ENCODE measurements at regions not wholly inside any gene's neighbourhood (a gene's known extent, or its start where the extent isn't known, plus 50 kb on each side); places are given as distances from the start of the nearest gene placed in this dataset.
"Not testable (repeated sequence)": the region's sequence is repeated elsewhere in the genome, so short reads cannot be mapped to it uniquely, and the experiment has no call there.

DNA sequence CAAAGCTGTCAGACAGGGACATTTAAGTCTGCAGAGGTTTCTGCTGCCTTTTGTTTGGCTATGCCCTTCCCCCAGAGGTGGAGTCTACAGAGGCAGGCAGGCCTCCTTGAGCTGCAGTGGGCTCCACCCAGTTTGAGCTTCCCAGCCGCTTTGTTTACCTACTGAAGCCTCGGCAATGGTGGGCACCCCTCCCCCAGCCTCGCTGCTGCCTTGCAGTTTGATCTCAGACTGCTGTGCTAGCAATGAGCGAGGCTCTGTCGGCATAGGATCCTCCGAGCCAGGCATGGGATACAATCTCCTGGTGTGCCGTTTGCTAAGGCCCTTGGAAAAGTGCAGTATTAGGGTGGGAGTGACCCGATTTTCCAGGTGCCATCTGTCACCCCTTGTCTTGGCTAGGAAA, 149.4 kb upstream of the PGRMC2 start:
- not testable (repeated sequence) for DNase-seq

DNA sequence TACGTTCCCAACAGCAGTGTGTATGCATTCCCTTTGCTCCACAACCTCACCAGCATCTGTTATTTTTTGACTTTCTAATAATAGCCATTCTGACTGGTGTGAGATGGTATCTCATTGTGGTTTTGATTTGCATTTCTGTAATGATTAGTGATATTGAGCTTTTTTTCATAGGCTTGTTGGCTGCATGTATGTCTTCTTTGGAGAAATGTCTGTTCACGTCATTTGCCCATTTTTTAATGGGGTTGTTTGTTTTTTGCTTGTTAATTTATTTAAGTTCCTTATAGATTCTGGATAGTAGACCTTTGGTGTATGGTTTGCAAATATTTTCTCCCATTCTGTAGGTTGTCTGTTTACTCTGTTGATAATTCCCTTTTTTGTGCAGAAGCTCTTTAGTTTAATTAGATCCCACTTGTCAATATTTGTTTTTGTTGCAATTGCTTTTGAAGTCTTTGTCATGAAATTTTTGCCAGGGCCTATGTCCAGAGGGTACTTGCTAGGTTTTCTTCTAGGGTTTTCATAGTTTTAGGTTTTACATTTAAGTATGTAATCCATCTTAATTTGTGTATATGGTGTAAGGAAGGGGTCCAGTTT, 141.5 kb upstream of the PGRMC2 start:
- not testable (repeated sequence) for DNase-seq

DNA sequence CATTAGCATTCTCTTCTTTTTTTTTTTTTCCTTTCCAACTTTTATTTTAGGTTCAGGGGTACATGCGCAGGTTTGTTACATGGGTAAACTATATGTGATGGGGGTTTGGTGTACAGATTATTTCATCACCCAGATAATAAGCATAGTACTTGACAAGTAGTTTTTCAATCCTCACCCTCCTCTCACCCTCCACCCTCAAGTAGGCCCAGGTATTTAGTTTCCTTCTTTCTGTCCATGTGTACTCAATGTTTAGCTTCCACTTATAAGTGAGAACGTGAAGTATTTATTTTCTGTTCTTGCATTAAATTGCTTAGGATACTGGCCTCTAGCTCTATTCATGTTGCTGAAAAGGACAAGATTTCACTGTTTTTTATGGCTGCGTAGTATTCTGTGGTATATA, 140.8 kb upstream of the PGRMC2 start:
- DNase-seq: no peak

DNA sequence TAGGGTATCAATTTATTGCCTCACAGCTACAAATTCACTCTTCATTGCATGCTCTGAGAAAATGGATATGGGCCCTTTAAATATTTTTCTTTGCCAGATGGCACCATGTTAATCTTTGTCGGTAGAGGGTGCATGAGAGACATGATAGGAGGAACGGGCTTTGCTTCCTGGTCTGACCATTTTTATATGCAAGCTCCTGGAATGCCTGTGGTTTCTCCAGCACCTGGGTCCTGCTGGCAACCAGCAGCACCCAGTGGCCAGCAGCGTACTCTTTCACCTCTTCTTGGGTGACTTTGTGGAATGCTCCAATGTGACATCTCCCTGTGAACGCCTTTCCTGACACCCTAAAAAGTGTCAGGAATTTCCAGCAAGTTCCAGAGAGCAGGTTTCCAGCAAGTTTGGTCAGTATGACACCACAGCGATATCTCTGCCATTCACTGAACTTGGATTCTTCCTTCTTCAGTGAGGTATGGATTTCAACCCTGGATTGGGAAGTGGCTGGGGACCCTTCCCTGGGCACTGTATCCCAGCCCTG, 140.3 kb upstream of the PGRMC2 start:
- no peak for DNase-seq

DNA sequence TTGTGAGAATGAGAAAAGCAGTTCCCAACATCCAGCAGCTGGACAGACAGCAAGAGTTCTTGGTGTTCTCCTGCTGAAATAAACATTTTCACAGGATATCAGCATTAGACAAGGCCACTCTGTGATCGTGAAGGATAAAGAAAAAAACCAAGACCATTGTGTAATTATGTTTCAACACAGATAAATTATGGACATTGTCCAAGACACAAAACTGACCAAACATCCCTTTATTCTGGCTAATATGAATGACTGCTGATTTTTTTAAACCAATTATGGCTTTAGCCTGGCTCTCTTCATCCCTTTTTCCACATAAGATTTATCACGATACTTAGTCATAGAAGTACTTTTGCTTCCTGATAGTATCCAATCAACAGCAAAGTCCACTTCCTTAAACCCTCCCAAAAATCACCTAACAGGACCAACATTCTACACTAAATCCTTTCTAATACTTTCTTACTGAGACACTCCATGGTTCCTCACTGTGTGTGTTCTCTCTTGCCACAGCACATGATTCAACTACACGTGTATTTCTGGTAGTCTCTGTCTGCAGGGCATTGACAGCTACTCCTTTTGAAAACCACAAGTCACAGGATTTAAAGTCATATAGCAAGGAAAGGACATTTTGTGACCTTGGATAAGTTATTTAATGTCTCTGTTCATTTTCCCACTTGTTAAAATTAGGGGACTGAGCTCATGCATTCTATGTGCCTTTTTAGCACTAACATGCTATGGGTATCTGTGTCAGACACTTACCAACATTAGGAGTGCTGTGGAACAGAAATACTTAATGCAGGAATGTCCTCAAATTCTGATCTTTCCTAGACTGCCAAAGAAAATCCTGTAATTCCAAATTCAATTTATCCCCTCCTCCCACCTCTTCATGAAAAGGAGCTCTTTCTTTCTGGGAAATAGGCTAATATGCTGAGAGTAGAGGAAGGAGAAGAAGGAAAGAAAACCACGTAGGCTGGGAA, 137.2 kb upstream of the PGRMC2 start:
- DNase-seq: no peak

DNA sequence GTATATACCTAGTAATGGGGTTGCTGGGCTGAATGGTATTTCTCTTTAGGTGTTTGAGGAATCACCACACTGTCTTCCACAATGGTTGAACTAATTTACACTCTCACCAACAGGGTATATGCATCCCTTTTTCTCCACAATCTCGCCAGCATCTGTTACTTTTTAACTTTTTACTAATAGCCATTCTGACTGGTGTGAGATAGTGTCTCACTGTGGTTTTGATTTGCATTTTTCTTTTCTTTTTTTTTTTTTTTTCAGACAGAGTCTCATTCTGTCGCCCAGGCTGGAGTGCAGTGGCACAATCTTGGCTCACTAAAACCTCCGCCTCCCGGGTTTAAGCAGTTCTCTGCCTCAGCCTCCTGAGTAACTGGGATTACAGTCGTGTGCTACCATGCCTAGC, 134.7 kb upstream of the PGRMC2 start:
- DNase-seq: not testable (repeated sequence)

DNA sequence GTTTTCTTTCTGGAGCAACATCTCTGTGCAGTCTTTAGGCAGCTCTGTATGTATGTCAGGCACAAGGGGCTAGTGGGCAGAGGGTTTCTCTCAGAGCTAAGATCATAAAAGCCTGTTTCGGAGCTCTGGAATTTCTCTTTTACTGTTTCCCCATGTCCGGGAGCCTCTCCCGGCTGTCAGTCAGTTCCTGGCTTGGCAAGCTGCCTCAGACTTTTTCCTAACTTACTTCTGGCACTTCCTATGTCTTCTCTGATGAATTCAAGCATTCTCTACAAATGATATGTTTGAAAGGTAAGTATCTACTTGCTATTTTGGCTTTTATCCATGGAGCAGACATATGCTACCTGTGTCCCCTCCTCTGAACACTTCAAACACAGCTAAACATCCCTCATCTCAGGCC, 129.3 kb upstream of the PGRMC2 start:
- no peak for DNase-seq

DNA sequence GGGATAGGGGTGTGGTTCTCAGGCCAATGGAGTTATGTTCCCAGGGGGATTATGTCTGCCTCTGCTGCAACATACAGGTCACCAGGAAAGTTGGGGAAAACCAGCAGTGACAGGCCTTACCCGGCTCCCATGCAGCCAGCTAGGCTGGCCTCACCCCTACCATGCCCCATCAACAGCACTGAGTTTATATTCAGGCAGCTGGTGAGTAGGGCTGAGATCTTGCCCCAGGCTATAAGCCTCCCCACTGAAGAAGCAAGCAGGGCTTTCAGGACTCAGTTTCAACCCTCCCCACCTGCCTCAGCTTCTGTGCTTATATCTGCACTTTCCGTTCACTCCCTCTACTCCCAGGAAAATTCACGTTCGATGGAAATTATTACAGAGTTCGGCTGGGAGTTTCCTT, 122.4 kb upstream of the PGRMC2 start:
- DNase-seq: no peak

DNA sequence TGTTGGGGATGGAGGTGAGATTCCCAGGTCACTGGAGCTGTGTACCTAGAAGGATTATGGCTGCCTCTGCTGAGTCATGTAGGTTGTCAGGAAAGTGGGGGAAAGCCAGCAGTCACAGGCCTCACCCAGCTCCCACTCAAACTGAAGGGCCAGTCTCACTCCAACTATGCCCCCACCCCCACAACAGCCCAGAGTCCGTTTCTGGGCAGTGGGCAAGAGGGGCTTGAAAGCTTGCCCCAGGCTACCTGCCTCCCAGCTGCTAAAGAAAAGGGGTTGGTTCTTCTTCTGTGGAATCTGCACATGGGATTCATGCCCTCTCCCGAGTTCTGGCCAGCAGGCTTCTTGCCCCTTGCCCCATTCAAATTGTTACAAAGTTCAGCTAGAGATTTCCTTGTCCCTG, 116.0 kb upstream of the PGRMC2 start:
- DNase-seq: no peak

DNA sequence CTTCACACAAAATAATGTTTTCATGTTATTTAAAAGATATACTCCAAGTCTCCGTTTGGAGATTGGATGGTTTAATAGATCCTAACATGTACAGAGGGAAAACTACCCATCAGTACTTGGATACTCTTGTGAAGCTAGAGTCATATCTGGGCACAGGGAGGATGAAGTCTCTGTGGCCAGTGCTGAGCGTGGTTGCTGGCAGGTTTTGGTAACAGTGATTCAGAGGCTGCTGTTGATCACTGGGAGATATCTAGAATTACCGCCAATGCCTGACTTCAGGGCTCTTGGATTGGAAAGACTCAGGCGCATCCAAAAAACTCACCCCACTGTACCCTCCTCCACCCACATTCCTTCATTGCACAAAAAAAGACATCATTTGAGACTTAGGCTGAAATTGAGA, 107.2 kb upstream of the PGRMC2 start:
- DNase-seq: no peak

DNA sequence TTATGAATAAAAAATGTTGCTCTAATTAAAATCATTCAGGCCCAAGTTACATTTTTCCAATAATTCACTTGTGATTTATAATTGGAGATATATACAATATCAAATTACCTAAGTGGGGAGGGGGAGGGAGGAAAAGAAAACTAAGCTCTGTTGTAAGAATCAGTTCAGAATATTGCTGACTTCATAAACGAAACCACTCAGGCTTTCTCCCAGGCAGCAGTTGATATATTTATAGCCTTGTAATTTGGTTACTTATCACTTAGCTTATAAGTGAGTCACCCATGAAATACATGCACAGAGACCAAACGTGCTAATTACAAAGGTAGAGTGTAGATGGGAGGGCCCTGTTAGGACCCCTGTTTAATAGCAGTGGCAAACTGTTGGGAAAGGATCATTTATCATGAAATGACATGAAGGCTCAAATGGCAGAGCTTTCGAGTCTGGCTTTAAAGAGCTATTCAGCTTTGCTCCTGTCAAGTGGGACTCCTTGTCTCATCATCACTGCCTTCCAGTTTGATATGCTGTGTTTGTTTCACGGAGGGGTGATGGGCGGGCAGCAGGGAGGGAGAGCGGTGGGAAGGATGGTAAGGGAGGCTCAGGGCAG, 105.6 kb upstream of the PGRMC2 start:
- DNase-seq: no peak

DNA sequence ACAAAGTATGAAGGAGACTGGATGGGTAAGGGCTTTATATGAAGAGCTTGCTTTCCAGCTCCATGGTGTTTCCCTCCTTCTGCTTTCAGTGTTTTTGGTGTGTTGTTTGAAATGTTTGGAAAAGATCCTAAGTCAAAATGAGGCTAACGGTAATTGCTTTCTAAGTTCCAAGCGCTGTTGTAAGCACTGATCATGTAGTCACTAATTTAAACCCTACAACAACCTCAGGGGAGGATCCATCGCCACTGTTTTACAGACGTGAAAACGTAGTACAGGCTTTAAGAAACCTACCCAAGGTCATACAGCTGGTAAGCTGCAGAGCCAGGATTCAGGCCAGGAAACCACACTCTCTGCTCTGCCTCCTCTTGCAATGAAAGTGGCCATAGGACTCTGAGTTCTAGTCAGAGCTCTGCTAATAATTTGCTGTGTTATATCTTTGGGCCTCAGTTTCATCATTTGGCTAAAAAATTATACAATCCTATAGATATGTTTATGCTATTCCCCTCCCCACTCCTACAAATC, 102.9 kb upstream of the PGRMC2 start:
- DNase-seq: no peak

DNA sequence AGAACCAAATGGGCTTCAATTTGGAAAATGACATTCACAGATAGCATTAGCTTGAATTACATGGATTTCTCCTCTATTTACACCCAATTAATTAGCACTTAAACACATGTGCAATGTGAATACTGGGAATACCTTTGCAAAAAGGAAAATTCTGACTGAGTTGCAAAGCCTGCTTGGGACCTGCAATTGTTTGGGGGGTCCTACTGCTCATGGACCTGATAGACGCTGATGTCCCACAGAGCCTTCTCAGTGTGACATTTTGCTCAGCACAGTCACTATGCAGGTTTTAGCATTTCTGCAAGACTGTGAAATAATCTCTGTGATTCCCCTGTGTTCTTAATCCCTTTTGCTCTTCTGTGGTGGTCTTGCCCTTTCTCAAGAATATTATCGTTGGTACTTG, 101.2 kb upstream of the PGRMC2 start:
- DNase-seq: no peak

DNA sequence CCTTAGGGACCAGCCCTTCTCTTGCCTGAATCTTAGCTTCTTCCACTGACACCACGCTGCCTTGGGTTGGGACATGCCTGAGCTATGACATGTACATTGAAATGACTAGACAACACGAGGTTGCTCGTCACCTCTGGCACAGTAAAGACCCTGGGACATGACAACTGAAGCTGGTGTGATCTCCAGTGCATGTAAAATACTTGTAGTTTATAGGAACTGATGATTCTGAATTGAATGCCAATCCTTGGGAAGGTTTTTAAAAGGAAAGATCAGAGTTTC, 100.7 kb upstream of the PGRMC2 start:
- no peak for DNase-seq

DNA sequence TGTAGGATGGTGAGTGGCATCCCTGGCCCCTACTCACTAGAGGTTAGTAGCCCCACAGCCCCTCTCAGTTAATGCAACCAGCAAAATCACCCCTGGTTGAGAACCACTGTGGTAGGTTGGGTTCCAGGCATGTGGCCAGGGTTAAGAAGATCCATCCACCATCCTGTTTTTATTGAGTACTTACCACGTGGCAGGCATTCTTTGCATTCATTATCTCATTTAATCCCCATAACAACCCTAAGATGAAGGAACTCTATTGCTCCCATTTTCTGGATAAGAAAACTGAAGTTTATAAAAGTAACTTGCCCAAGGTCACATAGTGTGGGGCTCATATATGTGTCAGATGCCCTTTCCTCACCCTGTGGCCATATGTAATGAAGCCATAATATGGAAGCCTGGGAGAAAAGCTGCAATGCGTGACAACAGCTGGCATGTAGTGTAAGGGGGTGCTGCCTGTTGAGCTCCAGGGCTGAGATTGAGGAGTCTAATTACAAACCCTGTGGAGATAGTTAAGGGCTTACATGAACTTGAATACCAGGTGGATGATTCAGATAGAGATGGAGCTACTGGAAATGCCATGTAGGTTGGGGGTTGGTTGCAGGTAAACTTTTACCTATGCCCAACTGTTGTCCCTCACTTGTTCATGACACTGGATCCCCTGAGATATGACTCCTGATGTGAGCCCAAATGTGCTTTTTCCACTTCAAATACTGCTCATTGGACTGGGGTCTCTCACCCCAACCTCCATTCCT, 100.2 kb upstream of the PGRMC2 start:
- no peak for DNase-seq

DNA sequence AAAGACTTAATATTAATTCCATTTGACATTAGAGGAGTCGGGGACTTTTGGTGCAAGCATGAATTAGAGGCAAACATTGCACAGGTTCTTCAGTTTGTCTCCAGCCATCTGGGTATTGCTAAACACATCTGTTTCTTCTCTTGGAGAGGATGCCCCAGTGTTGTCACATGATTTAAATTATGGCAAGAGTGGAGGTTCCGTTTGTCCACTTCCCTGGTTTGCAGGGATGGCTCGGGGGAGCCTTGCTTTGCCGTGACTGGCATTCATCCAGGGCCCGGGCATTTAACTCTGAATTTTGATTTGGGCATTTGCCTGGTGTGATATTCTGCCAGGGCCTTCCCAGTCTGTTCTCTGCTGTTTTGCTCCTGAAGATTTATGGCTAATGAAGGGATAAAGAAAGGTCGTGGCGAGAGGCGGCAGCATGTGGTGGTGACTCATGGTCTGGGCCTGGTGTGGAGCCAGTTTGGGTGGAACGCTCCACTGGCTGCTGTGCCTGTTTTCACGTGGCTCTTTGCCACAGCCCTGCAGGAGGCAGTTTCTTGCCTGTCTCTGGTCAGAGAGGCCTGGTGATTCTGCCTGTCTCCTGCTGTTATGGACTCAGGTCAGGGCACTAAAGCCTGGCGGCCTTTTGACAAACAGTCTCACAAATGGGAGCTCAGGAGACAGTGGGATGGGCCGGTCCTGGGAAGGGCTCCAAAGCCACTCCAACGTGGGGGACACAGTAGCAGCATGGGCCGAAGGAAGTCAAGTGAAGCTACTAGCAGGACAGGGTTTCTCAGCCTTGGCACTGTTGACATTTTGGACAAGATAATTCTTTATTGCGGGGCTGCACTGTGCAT, 99.4 kb upstream of the PGRMC2 start:
- DNase-seq: no peak

DNA sequence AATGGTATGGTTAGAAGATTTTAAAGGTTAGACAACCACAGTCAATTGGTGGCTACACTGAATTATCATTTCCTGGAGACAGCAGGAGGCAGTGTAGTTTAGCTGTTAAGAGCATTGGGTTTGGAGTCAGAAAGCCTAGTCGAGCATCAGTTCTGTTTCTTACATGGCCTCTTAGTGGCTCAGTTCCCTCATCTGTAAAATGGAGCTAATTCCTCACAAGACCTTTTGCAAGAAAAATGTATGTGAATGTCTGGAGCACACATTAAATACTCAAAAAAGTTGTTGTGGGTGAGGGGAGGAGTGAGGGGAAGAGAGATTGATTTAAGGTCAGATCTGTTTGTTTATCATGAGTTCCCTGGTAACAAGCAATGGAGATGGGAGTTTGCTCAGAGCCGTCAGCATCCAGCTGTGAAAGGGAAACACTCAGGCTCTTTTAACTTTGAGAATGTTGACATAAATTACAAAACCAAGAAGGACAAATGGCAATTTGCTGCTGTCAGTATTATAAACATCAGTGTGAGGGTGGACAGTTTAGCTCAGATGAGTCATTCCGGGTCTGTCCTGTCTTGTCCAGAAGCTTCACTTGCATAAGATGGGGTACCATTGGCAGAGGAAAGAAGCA, 98.2 kb upstream of the PGRMC2 start:
- DNase-seq: no peak

DNA sequence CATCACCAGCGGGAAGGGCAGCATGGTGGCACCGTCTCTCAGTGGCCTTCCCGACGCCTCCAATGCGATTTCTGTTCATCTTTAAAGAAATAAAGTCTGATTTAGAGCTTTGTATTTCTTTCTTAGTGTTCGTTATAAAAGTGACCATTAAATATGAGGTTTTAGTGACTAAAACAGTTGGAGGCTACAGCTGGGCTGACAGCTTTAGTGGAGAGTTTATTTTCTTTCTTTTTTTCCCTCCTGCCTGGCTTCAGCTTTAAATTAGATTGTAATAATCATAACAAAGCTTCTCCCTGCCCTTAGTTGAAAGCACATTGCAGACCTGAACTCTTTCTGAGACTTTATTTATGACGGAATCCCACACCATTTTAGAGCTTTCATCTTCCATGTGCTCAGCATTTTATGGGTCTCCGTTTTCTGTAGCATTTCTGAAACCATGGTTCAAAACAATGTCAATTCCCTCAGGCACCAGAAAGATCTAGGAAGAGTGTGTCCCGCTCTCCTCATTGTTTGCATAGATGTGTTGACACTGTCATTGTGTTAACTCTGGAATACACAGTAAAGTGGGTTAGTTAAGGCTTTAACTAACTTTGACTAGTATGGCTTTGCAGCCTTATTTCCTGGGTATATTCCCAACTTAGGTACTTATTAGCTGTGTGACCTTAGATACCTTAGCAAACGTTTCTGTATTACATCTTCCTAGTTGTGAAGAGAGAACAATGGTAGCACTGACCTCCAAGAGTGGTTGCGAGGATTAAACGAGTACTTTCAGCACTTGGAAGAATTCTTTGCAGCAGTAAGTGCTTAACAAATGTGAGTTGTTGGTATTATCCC, 97.4 kb upstream of the PGRMC2 start:
- DNase-seq: no peak

DNA sequence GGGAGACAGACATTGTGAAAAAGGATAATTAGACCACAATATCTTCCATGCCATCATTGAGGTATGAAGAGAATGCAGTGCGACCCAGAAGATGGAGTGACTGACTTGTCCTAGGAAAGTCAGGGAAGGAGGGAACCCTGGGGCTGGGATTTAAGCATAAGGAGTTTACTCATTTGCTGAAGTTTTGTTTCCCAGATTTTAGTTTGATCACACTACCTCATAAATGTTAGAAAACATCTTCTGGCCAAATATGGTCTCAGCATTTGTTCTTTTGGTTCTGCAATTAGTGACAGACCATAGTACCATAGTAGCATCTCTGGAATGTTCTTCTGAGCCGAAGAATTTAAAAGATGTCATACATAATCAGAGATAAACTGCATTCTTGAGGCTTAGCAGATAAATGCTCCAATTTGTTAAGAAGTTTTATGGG, 96.5 kb upstream of the PGRMC2 start:
- no peak for DNase-seq

DNA sequence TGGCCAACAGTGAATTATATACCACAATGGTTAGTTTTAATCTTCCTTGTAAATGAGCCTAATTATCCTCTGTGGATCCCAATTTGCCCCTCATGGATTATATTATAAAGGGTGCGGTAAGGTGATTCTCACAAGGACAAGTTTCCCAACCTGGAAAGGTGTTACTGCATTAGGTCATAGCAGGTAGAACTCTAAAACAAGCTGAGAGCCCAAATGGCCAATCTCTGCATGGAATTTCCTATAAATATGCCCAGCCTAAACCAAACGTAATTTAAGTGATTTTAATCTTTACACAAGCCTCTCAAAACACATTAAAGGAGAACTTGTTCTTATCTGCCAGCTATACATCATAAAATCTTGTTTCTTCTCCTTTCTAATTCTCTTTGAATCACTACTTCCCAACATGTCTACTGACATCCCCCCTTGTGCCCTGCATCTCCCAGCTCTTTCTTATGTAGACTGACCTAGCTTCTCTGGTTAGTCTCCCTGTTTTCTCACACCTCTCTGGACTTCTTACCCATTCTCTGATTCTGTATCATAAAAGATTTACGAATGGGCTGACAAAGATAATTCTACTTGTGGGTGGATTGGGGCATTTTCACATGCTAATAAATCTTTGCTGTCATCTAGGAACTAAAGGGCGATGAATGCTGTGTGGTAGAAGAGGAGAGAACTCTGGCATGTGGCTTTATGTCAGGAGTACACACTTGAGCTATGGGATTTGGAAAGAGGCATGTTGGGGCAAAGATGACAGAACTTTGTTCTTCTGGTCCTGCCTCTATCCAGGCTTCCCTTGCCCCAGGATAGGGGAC, 94.3 kb upstream of the PGRMC2 start:
- DNase-seq: no peak

All from stimulated activated CD4-positive, alpha-beta T cell treated with anti-CD3 and anti-CD28 coated beads, Interleukin-2, amount 100 ng/mL, for 24 hours (primary cell).